ENCODE measurements at regions not wholly inside any gene's neighbourhood (a gene's known extent, or its start where the extent isn't known, plus 50 kb on each side); places are given as distances from the start of the nearest gene placed in this dataset.

GRCh38 chr13:88426661-88427060, 755.5 kb downstream of the SLITRK5 start:
- TF ChIP-seq CTCF (IDR thresholded peaks at IDR 0.05), result no peak
- TF ChIP-seq POLR2A (IDR thresholded peaks at IDR 0.05), result no peak
- no peak for TF ChIP-seq EP300 (IDR thresholded peaks at IDR 0.05)

All from sigmoid colon (tissue), 4 donors.